SHP77 (cell line): ENCODE measurements at regions not wholly inside any gene's neighbourhood (a gene's known extent, or its start where the extent isn't known, plus 50 kb on each side); places are given as distances from the start of the nearest gene placed in this dataset.
"Not testable (repeated sequence)": the region's sequence is repeated elsewhere in the genome, so short reads cannot be mapped to it uniquely, and the experiment has no call there.

ENCODE experiments used
- DNase-seq, 2 experiments: peaks; one replicate each; lab custom pipeline; 2025; lab: John Stamatoyannopoulos, UW

DNA sequence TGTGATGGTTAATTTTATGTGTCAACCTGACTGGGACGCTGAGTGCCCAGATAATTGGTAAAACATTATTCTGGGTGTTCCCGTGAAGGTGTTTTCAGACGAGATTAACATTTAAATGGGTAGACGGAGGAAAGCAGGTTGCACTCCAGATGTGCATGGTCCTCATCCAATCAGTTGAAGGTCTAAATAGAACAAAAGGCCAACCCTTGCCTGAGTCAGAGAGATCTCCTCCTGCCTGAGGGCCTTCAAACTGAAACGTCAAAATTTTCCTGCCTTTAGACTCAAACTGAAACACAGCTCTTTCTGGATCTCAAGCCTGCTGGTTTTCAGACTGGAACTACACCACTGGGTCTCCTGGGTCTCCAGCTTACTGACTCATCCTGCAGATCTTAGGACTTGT is 73.5 kb downstream of the NPIPA8 start:
- not testable (repeated sequence) for DNase-seq

GRCh38 chr16:18261848-18262247 is 74.7 kb downstream of the NPIPA8 start:
- not testable (repeated sequence) for DNase-seq

DNA sequence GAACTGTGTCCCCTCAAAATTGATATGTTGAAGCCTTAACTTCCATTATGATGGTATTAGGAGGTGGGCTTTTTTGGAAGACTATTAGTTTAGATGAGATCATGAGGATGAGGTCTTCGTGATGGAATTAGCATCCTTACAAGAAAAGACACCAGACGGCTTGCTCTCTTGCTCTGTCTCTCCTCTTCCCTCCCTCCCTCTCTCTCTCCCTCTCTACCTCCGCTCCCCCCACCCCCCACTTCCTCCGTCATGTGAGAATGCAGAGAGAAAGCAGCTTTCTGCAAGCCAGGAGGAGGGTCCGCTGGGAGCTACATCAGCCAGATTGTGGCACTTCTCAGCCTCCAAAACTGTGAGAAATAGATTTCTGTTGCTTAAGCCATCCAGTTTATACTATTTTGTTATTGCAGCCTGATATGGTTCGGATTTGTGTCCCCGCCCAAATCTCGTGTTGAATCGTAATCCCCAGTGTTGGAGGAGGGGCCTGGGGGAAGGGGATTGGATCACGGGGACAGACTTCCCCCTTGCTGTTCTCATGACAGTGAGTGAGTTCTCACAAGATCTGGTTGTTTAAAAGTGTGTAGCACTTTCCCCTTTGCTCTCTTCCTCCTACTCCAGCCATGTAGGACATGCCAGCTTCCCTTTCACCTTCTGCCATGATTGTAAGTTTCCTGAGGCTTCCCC is 76.9 kb downstream of the NPIPA8 start:
- not testable (repeated sequence) for DNase-seq

DNA sequence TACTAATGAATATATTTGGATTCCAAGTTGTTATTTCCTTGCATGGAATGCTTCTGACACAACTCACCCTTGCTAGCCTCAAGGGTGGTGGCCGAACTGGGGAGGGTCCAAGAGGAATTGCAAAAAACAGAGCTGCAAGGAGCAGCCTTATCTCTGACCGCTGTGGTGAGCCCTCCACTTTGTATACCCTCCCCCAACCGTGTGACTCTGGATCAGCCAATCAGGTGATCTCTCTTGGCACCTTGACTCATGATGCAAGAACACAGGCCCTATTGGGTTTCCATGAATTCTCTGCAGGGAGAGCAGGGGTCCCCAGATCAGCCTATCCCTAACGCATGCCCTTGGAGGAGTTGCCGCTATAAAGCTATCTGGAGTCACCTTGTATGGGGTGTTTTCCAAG is 83.6 kb downstream of the NPIPA8 start:
- DNase-seq = not testable (repeated sequence)

- DNase-seq = not testable (repeated sequence)
These were observed 106.0 kb downstream of the NPIPA8 start for GRCh38 chr16:18230505-18230904.

DNA sequence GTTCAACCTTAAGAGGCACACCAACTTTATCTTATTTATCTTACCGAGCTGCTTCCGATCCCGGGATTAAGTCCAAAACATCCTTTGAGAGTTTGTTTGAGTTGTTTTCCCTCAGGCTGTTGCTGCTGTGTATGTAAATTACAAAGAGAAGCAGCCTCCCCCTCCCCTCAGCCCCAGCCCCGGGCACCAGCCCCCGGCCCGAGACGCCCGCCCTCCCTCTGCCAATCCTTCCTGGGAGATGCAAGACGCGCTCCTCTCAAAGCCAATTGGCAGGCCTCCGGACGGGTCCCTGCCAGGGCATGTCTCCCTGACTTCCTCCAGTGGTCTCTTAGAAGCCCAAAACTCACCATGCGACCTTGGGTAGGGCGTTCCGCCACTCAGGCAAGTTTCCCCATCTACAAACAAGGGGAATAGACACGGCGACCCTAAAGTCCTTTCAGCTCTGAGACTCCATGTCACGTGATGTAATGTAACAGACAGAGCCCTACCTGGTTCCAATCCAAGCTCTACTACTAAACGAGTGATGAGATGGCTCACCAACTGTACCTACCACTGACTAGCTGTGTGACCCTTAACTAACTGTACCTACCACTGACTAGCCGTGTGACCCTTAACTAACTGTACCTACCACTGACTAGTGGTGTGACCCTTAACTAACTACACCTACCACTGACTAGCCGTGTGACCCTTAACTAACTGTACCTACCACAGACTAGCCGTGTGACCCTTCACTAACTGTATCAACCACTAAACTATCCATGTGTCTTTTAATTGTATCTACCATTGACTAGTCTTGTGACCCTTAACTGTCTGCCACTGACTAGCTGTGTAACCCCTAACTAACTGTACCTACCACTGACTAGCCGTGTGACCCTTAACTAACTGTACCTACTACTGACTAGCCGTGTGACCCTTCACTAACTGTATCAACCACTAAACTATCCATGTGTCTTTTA is 114.2 kb downstream of the NPIPA8 start:
- not testable (repeated sequence) for DNase-seq

DNA sequence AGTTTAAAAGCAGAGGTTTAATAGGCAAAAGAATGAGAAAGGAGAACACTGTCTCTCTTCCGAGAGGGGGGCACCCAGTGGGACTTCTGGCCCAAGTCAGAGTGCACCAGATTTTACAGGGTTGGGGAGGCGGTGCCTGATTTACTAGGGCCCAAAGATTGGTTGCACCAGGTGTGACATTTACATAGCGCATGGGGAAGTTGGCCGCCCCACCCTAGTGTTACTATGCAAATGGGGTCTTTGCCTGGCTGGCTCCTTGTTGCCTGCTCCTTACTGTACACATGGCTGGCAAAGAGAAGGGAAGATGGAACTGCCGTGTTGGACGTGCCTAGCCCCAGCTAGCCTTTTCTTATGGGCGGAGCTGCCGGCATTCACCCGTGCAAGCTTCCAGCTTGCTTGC is 118.8 kb downstream of the NPIPA8 start:
- not testable (repeated sequence) for DNase-seq

- not testable (repeated sequence) for DNase-seq
These were observed 119.7 kb downstream of the NPIPA8 start for GRCh38 chr16:18216814-18217213.

- not testable (repeated sequence) for DNase-seq
These were observed 122.7 kb downstream of the NPIPA8 start for GRCh38 chr16:18213810-18214209.

DNA sequence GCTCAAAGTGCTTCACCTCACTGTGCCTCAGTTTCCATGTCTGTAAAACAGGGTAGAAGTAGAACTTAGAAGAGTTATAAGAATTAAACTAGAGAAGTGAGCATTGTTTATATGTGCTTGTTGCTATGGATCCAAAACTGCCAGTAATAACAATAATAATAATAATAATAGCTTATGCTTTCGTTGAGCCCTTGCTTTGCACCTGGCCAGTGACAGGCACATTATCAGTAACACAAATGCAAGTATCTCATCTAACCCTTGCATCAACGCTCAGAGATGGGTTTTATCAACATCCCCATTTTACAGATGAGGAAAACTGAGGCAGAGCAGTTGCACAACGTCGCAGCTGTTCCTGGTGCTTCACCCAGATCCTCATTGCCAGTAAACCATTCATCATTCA is 125.0 kb downstream of the NPIPA8 start:
- DNase-seq = not testable (repeated sequence)

DNA sequence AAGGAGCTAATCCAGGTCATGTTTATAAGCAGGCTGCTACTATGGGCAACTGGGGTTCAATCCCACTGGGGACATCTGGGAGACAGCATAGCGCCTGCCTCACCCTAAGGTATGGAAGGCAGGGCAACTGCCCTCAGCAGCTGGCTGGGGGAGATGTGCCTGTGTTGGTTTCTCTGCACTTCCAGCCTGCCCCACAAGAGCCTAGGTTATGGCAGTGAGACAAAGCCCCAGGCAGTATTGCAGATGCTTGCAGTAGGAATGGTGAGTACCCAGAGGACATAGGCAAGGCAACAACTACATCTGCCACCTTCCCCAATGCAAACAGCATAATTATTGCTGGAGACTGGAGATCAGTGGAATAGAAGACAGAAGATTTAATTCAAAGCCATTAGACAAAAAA is 131.8 kb downstream of the NPIPA8 start:
- not testable (repeated sequence) for DNase-seq

- DNase-seq = not testable (repeated sequence)
These were observed 132.2 kb downstream of the NPIPA8 start for GRCh38 chr16:18204309-18204708.

- DNase-seq = not testable (repeated sequence)
These were observed 135.0 kb downstream of the NPIPA8 start for GRCh38 chr16:18201511-18201910.

DNA sequence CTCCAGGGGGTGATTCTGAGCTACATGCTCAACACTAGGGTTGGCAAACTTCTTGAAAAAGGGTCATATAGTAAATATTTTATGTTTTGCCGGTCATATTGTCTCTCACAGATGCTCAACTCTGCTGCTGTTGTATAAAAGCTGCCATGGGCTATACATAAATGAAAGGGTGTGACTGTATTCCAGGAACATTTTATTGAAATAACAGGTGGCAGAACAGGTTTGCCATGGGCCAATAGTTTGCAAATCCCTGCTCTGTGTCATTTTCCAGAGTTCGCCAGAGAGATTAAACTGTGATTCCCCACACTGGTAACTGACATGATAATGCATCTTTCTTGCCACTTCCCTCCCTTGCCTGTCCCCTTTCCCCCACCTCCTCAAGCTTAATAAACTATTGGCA is 144.1 kb downstream of the NPIPA8 start:
- not testable (repeated sequence) for DNase-seq

DNA sequence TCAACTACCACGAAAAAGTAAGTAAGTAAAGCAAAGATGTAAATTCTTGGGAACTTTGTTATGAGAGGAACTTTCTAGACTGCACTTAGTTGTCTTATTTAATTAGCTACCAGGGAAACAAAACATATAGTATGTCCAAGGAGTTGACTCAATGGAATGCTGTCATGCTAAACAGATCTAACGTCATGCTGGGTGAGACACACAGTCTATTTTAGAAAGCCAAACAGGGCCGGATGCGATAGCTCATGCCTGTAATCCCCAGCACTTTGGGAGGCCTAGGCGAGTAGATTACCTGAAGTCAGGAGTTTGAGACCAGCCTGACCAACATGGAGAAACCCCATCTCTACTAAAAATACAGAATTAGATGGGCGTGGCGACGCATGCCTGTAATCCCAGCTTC is 146.4 kb downstream of the NPIPA8 start:
- DNase-seq = not testable (repeated sequence)

GRCh38 chr16:18184755-18185154 is 151.8 kb downstream of the NPIPA8 start:
- DNase-seq = not testable (repeated sequence)

- not testable (repeated sequence) for DNase-seq
These were observed 155.5 kb downstream of the NPIPA8 start for GRCh38 chr16:18181028-18181427.

- not testable (repeated sequence) for DNase-seq
These were observed 162.5 kb downstream of the NPIPA8 start for GRCh38 chr16:18173945-18174497.

GRCh38 chr16:18162293-18162692 is 174.2 kb downstream of the NPIPA8 start:
- not testable (repeated sequence) for DNase-seq

GRCh38 chr16:18161224-18161623 is 175.3 kb downstream of the NPIPA8 start:
- not testable (repeated sequence) for DNase-seq

DNA sequence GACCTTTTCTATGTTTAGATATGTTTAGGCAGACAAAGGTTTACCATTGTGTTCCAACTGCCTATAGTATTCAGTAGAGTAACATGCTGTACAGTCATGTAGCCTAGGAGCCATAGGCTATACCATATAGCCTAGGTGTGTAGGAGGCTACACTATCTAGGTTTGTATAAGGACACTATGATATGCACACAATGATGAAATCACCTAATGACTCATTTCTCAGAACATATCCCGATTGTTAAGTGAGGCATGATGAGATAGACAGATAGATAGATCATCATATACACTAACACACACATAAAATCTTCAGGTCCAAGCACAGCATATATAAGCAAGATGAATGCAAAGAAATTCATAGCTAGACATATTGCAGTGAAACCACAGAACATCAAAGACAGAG is 177.4 kb downstream of the NPIPA8 start:
- not testable (repeated sequence) for DNase-seq

- DNase-seq = not testable (repeated sequence)
These were observed 178.7 kb downstream of the NPIPA8 start for GRCh38 chr16:18157854-18158253.
